Activated CD8-positive, alpha-beta memory T cell treated with anti-CD3 and anti-CD28 coated beads for 36 hours (primary cell): ENCODE measurements at regions not wholly inside any gene's neighbourhood (a gene's known extent, or its start where the extent isn't known, plus 50 kb on each side); places are given as distances from the start of the nearest gene placed in this dataset.
"Not testable (repeated sequence)": the region's sequence is repeated elsewhere in the genome, so short reads cannot be mapped to it uniquely, and the experiment has no call there.

ENCODE experiments used
- CTCF ChIA-PET: fragments of 350-600 bp; sonication (Branson Sonifier 250); formaldehyde crosslinking; loops from one replicate; lab custom pipeline; 2021; ENCODE audit warnings: antibody characterized with exemption; lab: Charles Lee
- POLR2A ChIA-PET: fragments of 350-600 bp; sonication (Branson Sonifier 250); formaldehyde crosslinking; loops from one replicate; lab custom pipeline; 2021; ENCODE audit warnings: antibody characterized with exemption; lab: Charles Lee

DNA sequence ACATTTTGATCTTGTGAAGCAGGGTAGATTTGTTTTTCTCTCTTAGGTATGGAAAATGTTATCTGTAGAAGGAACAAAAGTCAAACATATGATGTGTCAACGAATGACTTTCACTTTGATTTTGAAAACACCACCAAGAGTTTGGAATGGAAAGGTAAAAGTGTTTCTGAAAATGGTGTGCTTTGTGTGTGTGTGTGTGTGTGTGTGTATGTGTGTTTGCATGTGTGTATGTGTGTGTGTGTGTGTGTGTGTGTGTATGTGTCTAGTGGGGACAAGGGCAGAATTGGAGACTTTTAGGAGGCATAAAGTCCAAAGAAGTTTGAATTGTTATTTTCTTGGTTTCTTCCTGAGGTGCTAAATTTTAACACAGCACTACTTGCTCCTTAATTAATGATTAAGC lies 115.4 kb upstream of the PRKCQ start:
- CTCF ChIA-PET, result no interaction called here
- POLR2A ChIA-PET, result no interaction called here

DNA sequence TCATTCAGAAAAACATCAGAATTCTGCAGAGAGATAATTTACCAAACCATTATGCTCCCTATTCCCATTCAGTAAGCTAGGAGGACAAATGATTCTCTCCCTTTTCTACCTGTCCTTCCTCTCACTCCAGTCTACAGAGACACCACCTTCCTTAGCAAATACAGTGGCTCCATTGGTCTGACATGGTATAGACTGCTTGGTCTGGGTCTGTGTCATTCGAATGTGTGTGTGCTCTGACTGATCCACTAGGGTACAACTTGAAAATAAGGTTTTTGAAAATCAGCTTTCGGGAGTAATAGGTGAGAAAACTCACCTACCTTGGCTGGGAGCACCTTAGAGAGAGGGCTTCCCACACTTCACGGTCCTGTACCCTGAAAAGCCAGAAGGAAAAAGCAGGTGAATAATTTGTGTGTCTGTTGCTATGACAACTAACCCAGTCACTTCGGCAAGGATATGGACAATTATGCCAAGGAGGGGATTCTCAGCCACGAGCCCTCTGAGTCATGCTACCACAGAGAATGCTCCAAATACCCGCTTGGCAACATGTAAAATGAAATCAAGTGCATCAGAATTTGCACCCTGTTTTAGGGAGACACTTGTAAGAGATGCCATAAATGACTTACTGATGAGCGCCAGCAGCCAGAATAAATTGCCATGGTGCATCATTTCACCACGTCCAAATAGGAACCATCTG lies 114.5 kb upstream of the PRKCQ start:
- POLR2A ChIA-PET, result no interaction called here
- CTCF ChIA-PET, result no interaction called here

DNA sequence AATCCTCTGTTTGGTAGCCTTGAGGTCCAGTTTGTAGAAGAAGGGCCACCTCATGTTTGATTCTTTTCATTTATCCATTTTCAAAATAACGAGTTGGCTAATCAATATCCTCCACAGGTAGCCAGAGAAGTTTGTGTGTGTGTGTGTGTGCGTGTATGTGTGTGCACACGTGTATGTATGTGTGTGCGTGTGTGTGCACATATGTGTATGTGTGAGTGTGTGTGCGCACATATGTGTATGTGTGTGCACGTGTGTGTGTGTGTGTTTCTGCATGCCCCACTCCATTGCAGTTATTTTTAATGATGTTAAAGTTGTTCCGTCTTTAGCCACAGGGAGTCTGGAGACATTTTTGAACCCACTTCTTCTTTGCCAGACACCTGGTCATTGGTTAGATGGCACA lies 112.8 kb upstream of the PRKCQ start:
- CTCF ChIA-PET, result no interaction called here

DNA sequence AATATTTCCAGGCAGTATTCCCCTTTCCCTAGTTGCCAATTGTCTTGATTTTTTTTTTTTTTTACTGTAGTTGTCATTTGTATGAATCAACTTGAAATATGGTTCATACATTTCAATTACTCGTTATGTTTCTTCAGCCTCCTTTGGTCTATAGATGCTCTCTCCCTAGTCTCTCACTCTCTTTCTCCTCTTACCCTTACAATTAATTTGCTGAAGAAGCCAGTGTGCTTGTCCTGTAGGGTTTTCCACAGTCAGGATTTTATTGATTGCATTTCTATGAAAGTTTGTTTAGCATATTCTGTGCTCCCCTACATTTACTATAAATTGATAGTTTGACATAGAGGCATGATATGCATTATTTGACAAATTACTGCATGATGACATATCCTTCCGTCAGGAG lies 112.0 kb upstream of the PRKCQ start:
- ChIA-PET CTCF (no interaction called here), POLR2A (no interaction called here)

More for the DNA sequence above, 112.8 kb upstream of the PRKCQ start:
- POLR2A ChIA-PET, result no interaction called here

DNA sequence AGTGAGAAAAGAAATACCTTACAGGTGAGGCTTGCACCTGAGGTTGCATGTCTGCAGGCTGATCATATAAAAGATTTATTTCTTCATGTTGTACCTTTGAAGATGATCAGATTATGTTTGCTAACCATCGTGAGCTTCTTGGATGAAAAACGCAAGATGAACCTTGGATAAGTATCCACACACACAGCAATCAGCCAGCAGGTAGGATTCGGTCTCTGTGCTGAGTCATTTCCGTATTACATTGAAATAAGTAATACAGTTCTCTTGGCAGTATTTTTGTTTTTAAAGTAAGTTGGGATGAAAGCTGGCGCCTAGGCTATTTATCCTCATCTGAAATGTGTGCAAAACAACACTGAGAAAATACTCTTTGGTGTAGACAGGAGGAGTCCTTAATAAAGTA lies 109.0 kb upstream of the PRKCQ start:
- ChIA-PET CTCF (no interaction called here), POLR2A (no interaction called here)

DNA sequence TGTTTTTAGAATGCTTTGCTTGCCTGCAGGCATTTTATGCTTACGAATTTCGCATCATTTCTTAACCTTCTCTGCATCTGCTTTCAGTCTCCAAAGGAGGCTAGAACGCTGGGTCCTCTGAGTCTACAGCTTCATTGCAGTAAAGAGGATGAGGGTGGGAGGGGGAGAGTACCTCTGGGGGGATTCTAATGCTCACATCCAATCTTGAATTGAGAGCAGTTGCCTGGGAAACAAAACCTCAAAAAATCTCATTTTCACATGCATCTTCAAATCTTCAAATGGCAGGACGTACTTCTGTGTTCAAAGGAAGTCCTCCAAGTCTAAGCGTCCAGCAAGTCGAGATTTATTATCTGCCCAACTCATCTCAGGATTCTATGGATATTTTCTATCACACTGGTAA lies 100.7 kb upstream of the PRKCQ start:
- POLR2A ChIA-PET, result no interaction called here
- CTCF ChIA-PET, result no interaction called here

DNA sequence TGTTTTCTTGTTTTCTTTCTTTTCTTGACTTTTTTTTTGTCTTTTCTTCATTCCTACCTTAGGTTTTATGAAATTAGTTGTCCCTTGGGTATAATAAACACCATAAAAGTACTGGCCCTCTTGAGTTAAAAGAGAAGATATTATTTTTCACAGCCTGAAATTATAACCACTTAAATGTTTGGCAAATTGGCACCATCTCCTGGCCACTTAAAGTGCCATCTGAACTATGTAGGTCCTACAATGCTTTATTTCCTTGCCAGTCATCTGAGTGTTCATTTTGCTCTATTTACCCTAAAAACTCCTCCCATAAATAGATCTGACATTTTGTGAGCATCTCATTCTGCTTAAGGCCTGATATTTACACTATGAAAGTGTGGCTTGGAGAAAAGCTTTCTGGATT lies 98.9 kb upstream of the PRKCQ start:
- ChIA-PET POLR2A (no interaction called here), CTCF (interaction anchor here (0.6 to 1.5 kb wide), 7 partner anchors 11 to 276 kb away, joined by 3 to 4 read pairs (median 3); no protein-coding TSS in a partner anchor)

DNA sequence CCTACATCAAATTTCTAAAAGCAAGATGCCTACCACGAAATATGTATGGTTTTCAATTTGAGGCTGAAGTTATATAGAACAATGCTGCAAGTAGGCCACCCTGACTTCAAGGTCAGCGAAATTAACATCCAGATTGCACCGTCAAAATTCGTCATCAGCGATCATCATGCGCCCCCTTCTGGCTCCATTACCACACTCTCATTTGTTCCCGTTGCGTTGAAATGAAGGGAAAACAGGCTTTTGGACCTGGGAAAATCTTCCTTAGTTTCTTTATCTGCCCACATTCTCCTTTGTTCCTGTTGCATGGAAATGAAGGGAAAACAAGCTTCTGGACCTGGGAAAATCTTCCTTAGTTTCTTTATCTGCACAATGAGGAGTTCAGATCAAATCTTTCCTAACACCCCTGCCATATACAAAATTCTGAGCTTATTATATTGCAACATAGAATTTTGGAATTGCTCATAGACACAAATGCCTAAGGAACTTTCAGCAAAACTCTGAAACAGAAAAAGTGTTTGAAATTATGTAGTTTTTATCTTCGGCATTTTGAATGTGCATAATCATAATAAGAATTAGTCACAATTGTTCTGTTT lies 98.2 kb upstream of the PRKCQ start:
- CTCF ChIA-PET, result interaction anchor here (0.6 to 1.5 kb wide), 4 partner anchors 41 to 275 kb away, joined by 3 to 4 read pairs (median 3); no protein-coding TSS in a partner anchor

DNA sequence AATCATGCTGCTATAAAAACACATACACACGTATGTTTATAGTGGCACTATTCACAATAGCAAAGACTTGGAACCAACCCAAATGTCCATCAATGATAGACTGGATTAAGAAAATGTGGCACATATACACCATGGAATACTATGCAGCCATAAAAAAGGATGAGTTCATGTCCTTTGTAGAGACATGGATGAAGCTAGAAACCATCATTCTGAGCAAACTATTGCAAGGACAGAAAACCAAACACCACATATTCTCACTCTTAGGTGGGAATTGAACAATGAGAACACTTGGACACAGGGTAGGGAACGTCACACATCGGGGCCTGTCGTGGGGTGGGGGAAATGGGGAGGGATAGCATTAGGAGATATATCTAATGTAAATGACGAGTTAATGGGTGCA lies 97.1 kb upstream of the PRKCQ start:
- CTCF ChIA-PET, POLR2A ChIA-PET: not testable (repeated sequence)

More for the DNA sequence above, 98.2 kb upstream of the PRKCQ start:
- POLR2A ChIA-PET, result no interaction called here

DNA sequence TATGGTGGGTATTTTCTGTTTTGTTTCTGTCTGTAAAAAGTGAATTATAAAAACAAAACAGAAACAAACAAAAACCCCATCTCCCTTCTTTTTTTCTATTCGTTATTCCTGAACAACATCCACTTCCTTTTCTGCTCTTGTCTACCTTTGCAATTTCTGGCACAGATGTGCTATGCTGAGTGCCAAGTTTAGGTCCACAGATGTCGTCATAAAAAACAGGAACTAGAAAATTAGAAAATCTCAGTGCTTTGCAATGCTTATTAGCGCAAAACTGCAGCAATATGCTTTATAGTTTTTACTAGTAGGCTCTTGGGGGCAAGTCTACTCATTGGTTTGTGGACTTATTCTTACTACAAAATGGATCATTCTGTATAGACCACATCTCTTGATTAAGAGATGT lies 94.2 kb upstream of the PRKCQ start:
- POLR2A ChIA-PET, result no interaction called here
- CTCF ChIA-PET, result no interaction called here

DNA sequence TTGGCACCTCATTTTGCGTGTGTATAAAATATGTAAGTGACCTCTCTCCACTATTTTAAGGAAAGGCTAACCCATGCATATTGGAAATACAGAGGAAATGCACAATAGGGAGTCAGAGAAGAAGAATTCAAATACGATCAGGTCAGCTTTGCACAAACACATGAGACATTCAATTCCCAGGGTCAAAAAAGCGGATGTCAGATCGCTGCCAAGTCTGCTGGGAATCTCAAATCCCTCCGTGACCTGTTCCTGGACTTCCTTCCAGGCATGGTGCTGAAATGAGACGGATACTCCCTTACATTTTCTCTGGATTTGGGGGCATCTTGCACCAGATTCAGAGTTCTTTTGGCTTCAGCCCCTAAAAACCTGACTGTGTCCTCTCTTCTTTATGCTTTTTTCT lies 91.9 kb upstream of the PRKCQ start:
- CTCF ChIA-PET, result no interaction called here
- POLR2A ChIA-PET, result interaction anchor here (0.6 kb wide), 1 partner anchor 117 kb away, joined by 3 read pairs; no protein-coding TSS in a partner anchor

DNA sequence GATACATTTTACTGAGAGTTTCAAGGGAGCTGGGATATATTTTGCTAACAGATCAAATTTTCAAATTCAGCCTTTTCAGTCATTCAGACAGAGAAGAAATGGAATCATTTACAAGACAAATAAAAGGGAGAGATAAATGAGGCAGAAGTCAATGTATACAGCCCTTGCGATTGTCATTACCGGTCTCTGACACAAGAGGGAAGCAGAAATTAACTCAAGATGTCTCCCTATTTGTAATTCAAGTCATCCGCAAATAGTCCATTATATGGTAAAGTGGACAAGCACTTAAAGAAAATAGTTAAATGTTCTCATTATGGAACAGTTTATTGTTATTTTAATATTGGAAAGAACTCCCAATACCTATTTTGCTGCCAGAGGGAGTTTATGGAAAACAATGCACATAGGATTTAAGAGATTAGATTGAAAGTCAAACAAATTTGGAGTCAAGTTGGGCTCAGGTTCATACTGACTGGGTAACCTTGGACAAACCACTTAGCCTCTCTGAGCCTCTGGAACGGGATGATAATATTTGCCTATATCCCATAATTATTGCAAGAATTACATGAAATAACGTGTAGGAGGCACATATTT lies 89.3 kb upstream of the PRKCQ start:
- CTCF ChIA-PET, result interaction anchor here (0.6 to 1.8 kb wide), 4 partner anchors 89 to 1208 kb away, joined by 3 to 4 read pairs (median 4); no protein-coding TSS in a partner anchor
- POLR2A ChIA-PET, result no interaction called here

DNA sequence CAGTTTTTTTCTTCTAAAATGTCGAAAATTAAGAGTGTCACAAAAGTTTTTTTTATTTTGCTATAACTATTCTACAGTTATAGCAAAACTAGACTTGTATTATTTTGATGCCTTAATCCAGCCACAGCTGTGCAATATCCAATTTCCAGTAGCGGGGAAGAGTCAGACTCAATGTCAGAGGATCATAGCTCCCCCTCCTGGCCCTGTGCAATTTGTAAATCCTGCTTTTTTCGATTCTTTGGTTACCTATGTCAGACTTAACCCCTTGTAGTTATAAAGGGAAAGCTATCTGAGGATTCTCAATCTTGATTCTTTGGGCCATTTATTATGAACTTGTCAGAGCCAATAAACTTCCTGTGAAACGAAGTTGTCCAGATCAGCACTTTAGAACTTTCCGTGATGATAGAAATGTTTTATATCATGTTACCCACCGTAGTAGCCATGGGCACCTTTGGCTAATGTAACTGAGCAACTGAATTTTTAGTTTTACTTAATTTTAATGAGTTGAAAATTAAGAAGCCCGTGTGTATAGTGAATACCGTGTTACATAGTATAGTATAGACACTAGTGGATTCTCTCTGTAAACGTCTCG lies 87.7 kb upstream of the PRKCQ start:
- CTCF ChIA-PET, result interaction anchor here (0.6 to 2.8 kb wide), 10 partner anchors 12 to 251 kb away, joined by 3 to 20 read pairs (median 3); no protein-coding TSS in a partner anchor
- POLR2A ChIA-PET, result interaction anchor here (0.6 kb wide), 1 partner anchor 77 kb away, joined by 3 read pairs; no protein-coding TSS in a partner anchor

DNA sequence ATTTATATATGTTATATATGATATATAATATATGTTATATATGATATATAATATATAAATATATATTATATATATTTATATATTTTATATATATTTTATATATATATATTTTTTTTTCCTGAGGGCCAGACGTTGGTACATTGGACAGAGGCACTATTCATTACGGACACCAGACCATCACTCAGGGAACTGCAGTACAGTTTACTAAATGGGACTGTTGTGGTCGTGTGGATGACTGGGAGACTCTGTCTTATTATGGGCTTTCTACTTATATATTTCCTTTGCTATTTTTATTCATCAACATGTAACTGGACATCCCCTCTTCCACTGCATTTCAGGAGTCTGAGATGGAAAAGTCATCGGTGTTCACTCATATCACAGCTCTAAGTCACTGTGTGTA lies 87.1 kb upstream of the PRKCQ start:
- ChIA-PET CTCF (interaction anchor here (0.5 to 2.8 kb wide), 8 partner anchors 12 to 250 kb away, joined by 3 to 20 read pairs (median 3); no protein-coding TSS in a partner anchor), POLR2A (no interaction called here)

DNA sequence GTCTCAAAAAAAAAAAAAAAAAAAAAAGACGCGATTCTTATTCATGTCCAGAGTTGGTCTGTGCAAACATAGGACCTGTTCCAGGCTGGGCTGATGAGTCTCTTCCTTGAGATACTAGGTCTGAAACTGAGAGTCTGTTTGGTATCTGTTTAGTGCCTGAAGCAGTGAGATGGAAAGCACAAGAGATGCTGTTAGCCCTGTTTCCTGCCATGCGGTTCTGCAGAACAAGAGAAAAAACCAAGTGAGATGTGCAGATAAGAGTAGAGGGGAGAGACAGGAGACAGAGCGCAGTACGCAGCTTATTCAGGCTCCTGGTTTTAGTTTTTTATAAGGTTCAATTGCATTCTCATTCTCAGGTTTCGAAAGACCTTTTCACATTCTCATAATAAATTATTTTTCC lies 85.8 kb upstream of the PRKCQ start:
- CTCF ChIA-PET, result interaction anchor here (0.7 to 2.8 kb wide), 11 partner anchors 14 to 1645 kb away, joined by 3 to 20 read pairs (median 3); partner anchors contain the start of gene PRKCQ
- POLR2A ChIA-PET, result interaction anchor here (0.6 to 0.9 kb wide), 3 partner anchors 30 to 701 kb away, joined by 3 to 7 read pairs (median 6); no protein-coding TSS in a partner anchor

DNA sequence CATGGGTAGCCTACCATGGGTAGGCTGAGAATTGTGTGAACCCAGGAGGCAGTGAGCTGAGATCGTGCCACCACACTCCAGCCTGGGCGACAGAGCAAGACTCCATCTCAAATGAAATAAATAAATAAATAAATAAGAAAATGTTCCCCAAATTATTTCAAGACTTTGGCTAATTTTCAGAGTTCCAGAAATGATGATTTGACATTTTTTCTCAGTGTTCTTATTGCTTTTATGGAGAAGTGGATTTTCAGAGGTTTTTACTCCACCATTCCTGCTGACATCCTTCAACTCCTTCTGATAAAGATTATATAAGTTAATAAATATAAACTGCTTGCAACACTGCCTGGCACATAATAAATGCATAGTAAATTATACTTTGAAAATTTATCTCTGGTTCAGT lies 80.4 kb upstream of the PRKCQ start:
- ChIA-PET POLR2A (no interaction called here), CTCF (no interaction called here)

DNA sequence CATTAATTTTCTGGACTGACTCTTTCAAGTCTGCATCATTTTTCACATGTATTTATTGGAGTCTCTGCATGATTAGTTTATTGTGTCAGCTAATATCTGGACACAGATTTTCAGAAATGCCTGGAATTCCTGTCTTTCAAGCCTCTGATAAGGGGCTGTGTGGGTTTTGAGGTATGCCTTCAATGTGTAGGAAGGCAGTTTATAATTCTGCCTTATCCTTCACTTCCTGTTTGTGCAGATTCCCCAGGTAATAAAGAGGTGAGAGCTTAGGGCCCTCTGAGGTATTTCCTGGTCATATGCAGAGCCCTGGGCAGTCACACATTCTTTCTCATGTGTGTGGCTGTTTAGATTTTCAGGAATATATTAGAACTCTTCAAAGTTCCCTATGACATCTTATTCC lies 79.4 kb upstream of the PRKCQ start:
- POLR2A ChIA-PET, result no interaction called here
- CTCF ChIA-PET, result no interaction called here

DNA sequence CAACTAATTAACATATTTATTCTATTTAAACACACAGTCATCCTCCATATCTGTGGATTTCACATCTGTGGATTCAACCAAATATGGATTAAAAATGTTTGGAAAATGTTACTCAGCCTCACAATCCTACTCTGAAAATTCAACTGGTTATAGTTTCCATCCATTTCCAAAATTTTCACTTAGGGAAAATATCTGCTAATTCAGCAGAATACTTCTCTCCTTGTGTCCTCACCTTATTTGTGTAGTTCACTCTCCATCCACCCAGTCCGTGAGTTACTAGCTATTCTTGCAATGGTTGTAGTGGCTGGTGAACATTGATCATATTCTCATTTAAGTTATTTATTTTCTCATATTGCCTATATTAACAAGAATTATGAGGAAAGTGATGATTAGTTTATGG lies 77.6 kb upstream of the PRKCQ start:
- CTCF ChIA-PET, result interaction anchor here (1.4 kb wide), 1 partner anchor 10 kb away, joined by 4 read pairs; no protein-coding TSS in a partner anchor
- POLR2A ChIA-PET, result no interaction called here

DNA sequence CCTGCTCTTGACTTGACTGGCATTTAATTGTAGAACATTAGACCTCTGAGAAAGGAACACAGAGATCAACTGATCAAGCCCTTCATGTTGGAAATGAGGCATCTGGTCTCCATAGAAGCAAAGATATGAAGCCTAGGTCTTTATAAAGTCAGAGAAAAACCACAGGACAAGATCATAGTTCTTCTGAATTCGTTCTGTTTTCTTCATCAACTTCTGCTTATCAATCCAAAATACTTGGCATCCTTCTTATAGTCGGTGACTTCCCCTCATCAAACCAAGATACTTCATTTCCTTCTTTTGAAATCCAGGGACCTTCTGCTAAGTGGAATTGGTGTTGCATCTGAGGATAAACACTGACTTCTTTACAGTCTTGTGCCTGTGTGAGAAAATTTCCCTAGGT lies 77.1 kb upstream of the PRKCQ start:
- ChIA-PET CTCF (interaction anchor here (1.4 kb wide), 1 partner anchor 10 kb away, joined by 4 read pairs; no protein-coding TSS in a partner anchor), POLR2A (no interaction called here)

DNA sequence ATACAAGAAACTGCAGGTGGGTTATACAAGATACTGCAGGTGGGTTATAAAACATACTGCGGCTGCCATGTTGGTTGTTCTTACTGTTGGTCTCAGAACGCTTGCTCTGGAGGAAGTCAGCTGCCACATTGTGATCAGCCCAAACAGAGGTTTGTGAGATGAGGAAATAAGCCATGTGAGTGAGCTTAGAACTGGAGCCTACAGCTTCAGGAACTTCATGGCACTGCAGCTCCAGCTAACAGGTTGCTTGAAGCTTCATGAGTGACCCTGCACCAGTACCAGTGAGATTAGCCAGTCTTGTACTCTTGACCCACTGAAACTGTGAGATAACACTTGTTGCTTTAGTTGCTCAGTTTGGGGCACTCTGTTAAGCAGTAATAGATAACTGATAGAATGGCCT lies 74.5 kb upstream of the PRKCQ start:
- CTCF ChIA-PET, result no interaction called here
- POLR2A ChIA-PET, result no interaction called here
